ENCODE measurements at regions not wholly inside any gene's neighbourhood (a gene's known extent, or its start where the extent isn't known, plus 50 kb on each side); places are given as distances from the start of the nearest gene placed in this dataset.

DNA sequence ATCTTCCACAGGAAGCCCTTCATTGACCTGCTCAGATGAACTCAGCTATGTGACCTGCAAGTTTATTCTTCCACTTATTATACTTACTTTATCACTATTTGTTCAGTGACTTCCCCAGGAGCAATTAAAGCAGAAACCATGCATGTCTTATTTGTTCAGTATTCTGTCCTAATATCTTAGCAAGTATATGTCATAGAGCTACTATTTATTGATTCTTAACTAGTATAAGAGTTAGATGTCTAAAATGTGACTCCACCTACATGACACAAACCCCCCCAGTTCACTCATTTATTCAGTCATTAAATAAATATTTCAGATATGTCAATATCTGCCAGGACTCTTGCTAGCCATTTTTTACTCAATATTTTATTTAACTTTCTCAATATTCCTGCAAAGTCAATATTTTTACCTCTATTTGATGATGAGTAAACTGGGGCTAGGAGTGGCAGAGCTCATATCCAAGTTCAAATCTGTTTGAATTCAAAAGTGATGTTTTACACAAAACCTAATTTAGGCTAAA is 469.0 kb upstream of the USP24 start:
- no peak for FAIRE-seq
- ChIA-PET CTCF (interaction anchor here (0.8 kb wide), 1 partner anchor 730 kb away, joined by 3 read pairs; no protein-coding TSS in a partner anchor), POLR2A (no interaction called here)
- TF ChIP-seq FOSB (CRISPR knock-in tag; IDR thresholded peaks at IDR 0.05) = no peak
- TF ChIP-seq CEBPB (IDR thresholded peaks at IDR 0.05) = peak; percentile 65 to 75; a peak in 3 of 4 replicates
- TF ChIP-seq, protein P1, sequence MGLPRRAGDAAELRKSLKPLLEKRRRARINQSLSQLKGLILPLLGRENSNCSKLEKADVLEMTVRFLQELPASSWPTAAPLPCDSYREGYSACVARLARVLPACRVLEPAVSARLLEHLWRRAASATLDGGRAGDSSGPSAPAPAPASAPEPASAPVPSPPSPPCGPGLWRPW (IDR thresholded peaks at IDR 0.05) = peak; percentile 51; the same call in 1 of the 2 replicates
- TF ChIP-seq, protein P2, sequence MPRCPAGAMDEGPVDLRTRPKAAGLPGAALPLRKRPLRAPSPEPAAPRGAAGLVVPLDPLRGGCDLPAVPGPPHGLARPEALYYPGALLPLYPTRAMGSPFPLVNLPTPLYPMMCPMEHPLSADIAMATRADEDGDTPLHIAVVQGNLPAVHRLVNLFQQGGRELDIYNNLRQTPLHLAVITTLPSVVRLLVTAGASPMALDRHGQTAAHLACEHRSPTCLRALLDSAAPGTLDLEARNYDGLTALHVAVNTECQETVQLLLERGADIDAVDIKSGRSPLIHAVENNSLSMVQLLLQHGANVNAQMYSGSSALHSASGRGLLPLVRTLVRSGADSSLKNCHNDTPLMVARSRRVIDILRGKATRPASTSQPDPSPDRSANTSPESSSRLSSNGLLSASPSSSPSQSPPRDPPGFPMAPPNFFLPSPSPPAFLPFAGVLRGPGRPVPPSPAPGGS (IDR thresholded peaks at IDR 0.05) = peak; percentile 41; the same call in 1 of the 3 replicates
- TF ChIP-seq TP53 (CRISPR knock-in tag; IDR thresholded peaks at IDR 0.05) = no peak
- TF ChIP-seq EP300 (IDR thresholded peaks at IDR 0.05) = peak; percentile 45 to 56; a peak in 3 of 5 replicates
- TF ChIP-seq JUN (IDR thresholded peaks at IDR 0.05) = peak in 1 of 2 experiments; percentile 31; a peak in 1 of 5 replicates
- TF ChIP-seq, protein P3, sequence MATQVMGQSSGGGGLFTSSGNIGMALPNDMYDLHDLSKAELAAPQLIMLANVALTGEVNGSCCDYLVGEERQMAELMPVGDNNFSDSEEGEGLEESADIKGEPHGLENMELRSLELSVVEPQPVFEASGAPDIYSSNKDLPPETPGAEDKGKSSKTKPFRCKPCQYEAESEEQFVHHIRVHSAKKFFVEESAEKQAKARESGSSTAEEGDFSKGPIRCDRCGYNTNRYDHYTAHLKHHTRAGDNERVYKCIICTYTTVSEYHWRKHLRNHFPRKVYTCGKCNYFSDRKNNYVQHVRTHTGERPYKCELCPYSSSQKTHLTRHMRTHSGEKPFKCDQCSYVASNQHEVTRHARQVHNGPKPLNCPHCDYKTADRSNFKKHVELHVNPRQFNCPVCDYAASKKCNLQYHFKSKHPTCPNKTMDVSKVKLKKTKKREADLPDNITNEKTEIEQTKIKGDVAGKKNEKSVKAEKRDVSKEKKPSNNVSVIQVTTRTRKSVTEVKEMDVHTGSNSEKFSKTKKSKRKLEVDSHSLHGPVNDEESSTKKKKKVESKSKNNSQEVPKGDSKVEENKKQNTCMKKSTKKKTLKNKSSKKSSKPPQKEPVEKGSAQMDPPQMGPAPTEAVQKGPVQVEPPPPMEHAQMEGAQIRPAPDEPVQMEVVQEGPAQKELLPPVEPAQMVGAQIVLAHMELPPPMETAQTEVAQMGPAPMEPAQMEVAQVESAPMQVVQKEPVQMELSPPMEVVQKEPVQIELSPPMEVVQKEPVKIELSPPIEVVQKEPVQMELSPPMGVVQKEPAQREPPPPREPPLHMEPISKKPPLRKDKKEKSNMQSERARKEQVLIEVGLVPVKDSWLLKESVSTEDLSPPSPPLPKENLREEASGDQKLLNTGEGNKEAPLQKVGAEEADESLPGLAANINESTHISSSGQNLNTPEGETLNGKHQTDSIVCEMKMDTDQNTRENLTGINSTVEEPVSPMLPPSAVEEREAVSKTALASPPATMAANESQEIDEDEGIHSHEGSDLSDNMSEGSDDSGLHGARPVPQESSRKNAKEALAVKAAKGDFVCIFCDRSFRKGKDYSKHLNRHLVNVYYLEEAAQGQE (IDR thresholded peaks at IDR 0.05) = no peak
- no peak for TF ChIP-seq ESRRA (IDR thresholded peaks at IDR 0.05; ENCODE audit: borderline replicate concordance, low read length)
- TF ChIP-seq GATA3 (IDR thresholded peaks at IDR 0.05; ENCODE audit: borderline replicate concordance) = peak; percentile 82
- TF ChIP-seq ZFP36 (IDR thresholded peaks at IDR 0.05; ENCODE audit: borderline replicate concordance, partially characterized antibody) = peak; percentile 6
- no peak for TF ChIP-seq MYC (IDR thresholded peaks at IDR 0.05; ENCODE audit: borderline replicate concordance, low read length)
- peak; percentile 81 for TF ChIP-seq JUNB (IDR thresholded peaks at IDR 0.05)
- TF ChIP-seq POLR2A (IDR thresholded peaks at IDR 0.05; ENCODE audit: low read length) = no peak
- peak; percentile 30; the same call in 1 of the 2 replicates for TF ChIP-seq FOSL2 (IDR thresholded peaks at IDR 0.05)
- TF ChIP-seq FOSL2 (CRISPR knock-in tag; IDR thresholded peaks at IDR 0.05) = peak; percentile 64
- H3K9me3 ChIP-seq = peaks cover 5% of the 10 kb centered on the region
- peak overlapping the region in 1 of 2 experiments; percentile 73; a peak in 3 of 6 replicates for H3K27ac ChIP-seq
- DNase-seq (ENCODE audit: low read depth in 1 of 2, low spot score in 1 of 2) = peak in 1 of 2 experiments; percentile 57
- peaks cover 21% of the 10 kb centered on the region for H3K4me1 ChIP-seq
- H3K4me2 ChIP-seq = peak overlapping the region; percentile 40
- H3K4me3 ChIP-seq = no peak overlapping the region
- ATAC-seq = peak in 1 of 2 experiments; percentile 91; a peak in 4 of 6 replicates

DNA sequence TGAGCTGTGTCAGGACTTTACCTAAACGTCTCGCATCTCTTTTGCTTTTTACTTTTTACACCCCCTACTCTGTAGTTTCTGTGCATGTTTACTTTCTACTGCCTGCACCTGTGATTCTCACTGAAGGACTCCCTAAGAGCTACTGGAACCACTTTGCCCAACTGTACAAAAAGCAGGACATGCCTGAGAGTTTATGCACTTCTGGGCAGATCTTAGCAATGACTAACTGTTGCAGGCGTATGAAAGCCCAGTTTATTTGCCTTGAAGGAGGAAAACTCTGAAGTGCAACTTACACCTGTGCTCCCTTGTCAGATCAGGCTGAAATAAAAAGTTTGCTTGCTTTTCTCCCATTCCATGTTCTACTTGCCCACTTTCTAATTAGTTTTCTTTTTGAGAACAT is 467.0 kb upstream of the USP24 start:
- ChIA-PET CTCF (no interaction called here), POLR2A (no interaction called here)
- Histone ChIP-seq H3K4me1 (peaks cover 21% of the 10 kb centered on the region), H3K27ac (no peak overlapping the region), H3K4me3 (no peak overlapping the region), H3K4me2 (no peak overlapping the region), H3K9me3 (peaks cover 5% of the 10 kb centered on the region)
- FAIRE-seq (no peak), DNase-seq (ENCODE audit: low read depth in 1 of 2, low spot score in 1 of 2) (no peak), ATAC-seq (no peak)
- TF ChIP-seq, protein P4, sequence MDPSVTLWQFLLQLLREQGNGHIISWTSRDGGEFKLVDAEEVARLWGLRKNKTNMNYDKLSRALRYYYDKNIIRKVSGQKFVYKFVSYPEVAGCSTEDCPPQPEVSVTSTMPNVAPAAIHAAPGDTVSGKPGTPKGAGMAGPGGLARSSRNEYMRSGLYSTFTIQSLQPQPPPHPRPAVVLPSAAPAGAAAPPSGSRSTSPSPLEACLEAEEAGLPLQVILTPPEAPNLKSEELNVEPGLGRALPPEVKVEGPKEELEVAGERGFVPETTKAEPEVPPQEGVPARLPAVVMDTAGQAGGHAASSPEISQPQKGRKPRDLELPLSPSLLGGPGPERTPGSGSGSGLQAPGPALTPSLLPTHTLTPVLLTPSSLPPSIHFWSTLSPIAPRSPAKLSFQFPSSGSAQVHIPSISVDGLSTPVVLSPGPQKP (IDR thresholded peaks at IDR 0.05; ENCODE audit: low read depth, low read length) = no peak
- TF ChIP-seq NFE2L2 (conservative IDR thresholded peaks at IDR 0.05; ENCODE audit: low read length) = no peak
- no peak for TF ChIP-seq EHMT2 (IDR thresholded peaks at IDR 0.05; ENCODE audit: low read depth)
- TF ChIP-seq HOXB5 (CRISPR knock-in tag; IDR thresholded peaks at IDR 0.05) = no peak
- WGBS (ENCODE audit: missing lambda C conversion rate) = 92% methylated on average over 3 of the region's 3 CpGs
